ENCODE measurements at regions not wholly inside any gene's neighbourhood (a gene's known extent, or its start where the extent isn't known, plus 50 kb on each side); places are given as distances from the start of the nearest gene placed in this dataset.
A peak's percentile ranks its signal among the peaks of the same experiment; 100 is the strongest.
"Not testable (repeated sequence)": the region's sequence is repeated elsewhere in the genome, so short reads cannot be mapped to it uniquely, and the experiment has no call there.

GRCh38 chr16:29117631-29118030, 132.8 kb downstream of the LAT start:
- TF ChIP-seq, protein P1, sequence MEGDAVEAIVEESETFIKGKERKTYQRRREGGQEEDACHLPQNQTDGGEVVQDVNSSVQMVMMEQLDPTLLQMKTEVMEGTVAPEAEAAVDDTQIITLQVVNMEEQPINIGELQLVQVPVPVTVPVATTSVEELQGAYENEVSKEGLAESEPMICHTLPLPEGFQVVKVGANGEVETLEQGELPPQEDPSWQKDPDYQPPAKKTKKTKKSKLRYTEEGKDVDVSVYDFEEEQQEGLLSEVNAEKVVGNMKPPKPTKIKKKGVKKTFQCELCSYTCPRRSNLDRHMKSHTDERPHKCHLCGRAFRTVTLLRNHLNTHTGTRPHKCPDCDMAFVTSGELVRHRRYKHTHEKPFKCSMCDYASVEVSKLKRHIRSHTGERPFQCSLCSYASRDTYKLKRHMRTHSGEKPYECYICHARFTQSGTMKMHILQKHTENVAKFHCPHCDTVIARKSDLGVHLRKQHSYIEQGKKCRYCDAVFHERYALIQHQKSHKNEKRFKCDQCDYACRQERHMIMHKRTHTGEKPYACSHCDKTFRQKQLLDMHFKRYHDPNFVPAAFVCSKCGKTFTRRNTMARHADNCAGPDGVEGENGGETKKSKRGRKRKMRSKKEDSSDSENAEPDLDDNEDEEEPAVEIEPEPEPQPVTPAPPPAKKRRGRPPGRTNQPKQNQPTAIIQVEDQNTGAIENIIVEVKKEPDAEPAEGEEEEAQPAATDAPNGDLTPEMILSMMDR (IDR thresholded peaks at IDR 0.05; ENCODE audit: low read depth, low read length, missing control alignments), result no peak
- no peak for DNase-seq (ENCODE audit: low read depth)
- H3K4me3 ChIP-seq (ENCODE audit: low read depth, low read length), result no peak overlapping the region
- in situ Hi-C loops (cut with HindIII; ENCODE audit: low sequenced_read_pairs), result no loop called here

DNA sequence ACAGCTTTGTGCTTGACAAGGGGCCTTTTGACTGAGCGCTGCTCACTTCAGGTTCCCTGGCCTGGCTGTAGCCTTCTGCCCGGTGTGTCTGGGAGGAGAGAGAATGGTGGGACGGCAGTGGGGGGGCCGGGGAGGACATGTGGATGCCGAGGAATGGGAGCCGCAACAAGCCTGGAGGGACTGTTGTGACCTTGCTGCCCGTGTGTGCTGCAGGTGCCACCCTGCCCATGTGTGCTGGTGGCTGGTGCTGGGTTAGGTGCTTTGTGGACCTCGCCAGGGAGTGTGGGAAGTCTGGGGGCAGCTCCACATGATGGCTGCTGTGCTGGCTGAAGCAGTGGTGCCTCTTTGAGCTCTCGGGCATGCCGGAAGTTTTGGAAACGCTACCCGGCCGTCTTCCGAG, 132.1 kb downstream of the LAT start:
- DNase-seq (ENCODE audit: low read depth), result no peak
- in situ Hi-C loops (cut with HindIII; ENCODE audit: low sequenced_read_pairs), result no loop called here
- no peak overlapping the region for H3K4me3 ChIP-seq (ENCODE audit: low read depth, low read length)
- TF ChIP-seq, protein P1 (IDR thresholded peaks at IDR 0.05; ENCODE audit: low read depth, low read length, missing control alignments), result no peak

- in situ Hi-C loops (cut with HindIII; ENCODE audit: low sequenced_read_pairs); DNase-seq (ENCODE audit: low read depth); H3K4me3 ChIP-seq (ENCODE audit: low read depth, low read length): not testable (repeated sequence)
Measured at GRCh38 chr16:29116207-29116606, 131.4 kb downstream of the LAT start.

DNA sequence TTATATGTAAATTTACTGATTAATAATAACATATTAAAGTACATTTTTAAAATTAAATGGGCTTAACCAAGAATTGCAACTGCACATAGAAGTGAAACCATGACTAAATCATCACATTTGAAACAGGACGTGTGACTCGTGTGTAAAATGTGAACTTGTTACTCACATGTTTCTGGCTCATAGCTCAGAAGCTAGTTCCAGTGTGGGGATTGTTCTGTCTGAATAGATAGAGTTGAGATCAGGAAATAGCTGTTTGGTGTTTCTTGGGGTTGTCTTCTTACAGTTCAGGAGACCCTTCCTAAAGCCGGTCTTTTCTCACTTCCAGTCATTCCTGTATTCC, 130.9 kb downstream of the LAT start:
- H3K4me3 ChIP-seq (ENCODE audit: low read depth, low read length); DNase-seq (ENCODE audit: low read depth); in situ Hi-C loops (cut with HindIII; ENCODE audit: low sequenced_read_pairs): not testable (repeated sequence)

GRCh38 chr16:29114989-29115801, 130.3 kb downstream of the LAT start:
- TF ChIP-seq, protein P1 (IDR thresholded peaks at IDR 0.05; ENCODE audit: low read depth, low read length, missing control alignments), result peak; percentile 71
- in situ Hi-C loops (cut with HindIII; ENCODE audit: low sequenced_read_pairs); H3K4me3 ChIP-seq (ENCODE audit: low read depth, low read length): not testable (repeated sequence)
- DNase-seq (ENCODE audit: low read depth), result peak; percentile 54

GRCh38 chr16:29114574-29114973, 129.7 kb downstream of the LAT start:
- DNase-seq (ENCODE audit: low read depth), result no peak
- TF ChIP-seq, protein P1 (IDR thresholded peaks at IDR 0.05; ENCODE audit: low read depth, low read length, missing control alignments), result no peak
- in situ Hi-C loops (cut with HindIII; ENCODE audit: low sequenced_read_pairs), result no loop called here
- no peak overlapping the region for H3K4me3 ChIP-seq (ENCODE audit: low read depth, low read length)

GRCh38 chr16:29113446-29113845, 128.6 kb downstream of the LAT start:
- in situ Hi-C loops (cut with HindIII; ENCODE audit: low sequenced_read_pairs); H3K4me3 ChIP-seq (ENCODE audit: low read depth, low read length); DNase-seq (ENCODE audit: low read depth): not testable (repeated sequence)

- no peak overlapping the region for H3K4me3 ChIP-seq (ENCODE audit: low read depth, low read length)
- no peak for DNase-seq (ENCODE audit: low read depth)
- in situ Hi-C loops (cut with HindIII; ENCODE audit: low sequenced_read_pairs), result no loop called here
- TF ChIP-seq, protein P1 (IDR thresholded peaks at IDR 0.05; ENCODE audit: low read depth, low read length, missing control alignments), result no peak
Measured at GRCh38 chr16:29112755-29113347, 128.0 kb downstream of the LAT start.

- H3K4me3 ChIP-seq (ENCODE audit: low read depth, low read length); in situ Hi-C loops (cut with HindIII; ENCODE audit: low sequenced_read_pairs); DNase-seq (ENCODE audit: low read depth): not testable (repeated sequence)
Measured at GRCh38 chr16:29111901-29112680, 127.2 kb downstream of the LAT start.

All from astrocyte of the cerebellum (primary cell).